HepG2 (cell line): ENCODE measurements at regions not wholly inside any gene's neighbourhood (a gene's known extent, or its start where the extent isn't known, plus 50 kb on each side); places are given as distances from the start of the nearest gene placed in this dataset.

Experiments used
- AHDC1 ChIP-seq: sonication (generic); formaldehyde crosslinking; IDR thresholded peaks from 2 replicates; pipeline ENCODE4 v1.5.1; 2020; ENCODE audit warnings: mild to moderate bottlenecking, missing genetic modification reagents, borderline replicate concordance
- ARID5B ChIP-seq: IDR thresholded peaks from 2 replicates; pipeline ENCODE4 v1.4.0; 2020; ENCODE audit warnings: mild to moderate bottlenecking, missing genetic modification reagents
- ATRX ChIP-seq: sonication (generic); formaldehyde crosslinking; IDR thresholded peaks from 2 replicates; pipeline ENCODE4 v1.4.0; 2020; ENCODE audit warnings: missing genetic modification reagents, borderline replicate concordance
- CTCF ChIP-seq: sonication (generic); formaldehyde crosslinking; IDR thresholded peaks from 2 replicates; pipeline ENCODE4 v1.5.0; 2020; ENCODE audit warnings: mild to moderate bottlenecking, missing genetic modification reagents, moderate library complexity
- HOXD1 ChIP-seq: sonication (generic); formaldehyde crosslinking; IDR thresholded peaks from 2 replicates; pipeline ENCODE4 v1.5.0; 2020; ENCODE audit warnings: missing genetic modification reagents
- NFKB2 ChIP-seq: sonication (generic); formaldehyde crosslinking; IDR thresholded peaks from 2 replicates; pipeline ENCODE4 v1.4.0; 2020; ENCODE audit warnings: missing genetic modification reagents, borderline replicate concordance
- POLR2A ChIP-seq, 2 experiments: IDR thresholded peaks; 2 replicates each; pipeline ENCODE4 v1.6.1; 2011; ENCODE audit warnings: low read depth in 2 of 2, low read length in 2 of 2, mild to moderate bottlenecking in 1 of 2, moderate library complexity in 1 of 2; ENCODE audit not compliant: insufficient read depth in 1 of 2
- SALL1 ChIP-seq: sonication (generic); formaldehyde crosslinking; IDR thresholded peaks from 2 replicates; pipeline ENCODE4 v1.8.0; 2022; ENCODE audit warnings: mild to moderate bottlenecking, missing genetic modification reagents
- ZBTB21 ChIP-seq: sonication (generic); formaldehyde crosslinking; IDR thresholded peaks from 2 replicates; pipeline ENCODE4 v1.4.0; 2020; ENCODE audit warnings: missing genetic modification reagents
- ZBTB3 ChIP-seq: sonication (generic); formaldehyde crosslinking; IDR thresholded peaks from 2 replicates; pipeline ENCODE4 v1.4.0; 2020; ENCODE audit warnings: low read depth, mild to moderate bottlenecking, moderate library complexity, missing genetic modification reagents, borderline replicate concordance
- ZMAT3 ChIP-seq: sonication (generic); formaldehyde crosslinking; conservative IDR thresholded peaks from 2 replicates; pipeline ENCODE4 v1.7.0; 2021; ENCODE audit warnings: missing genetic modification reagents
- ZNF225 ChIP-seq: sonication (generic); formaldehyde crosslinking; IDR thresholded peaks from 2 replicates; pipeline ENCODE4 v1.4.0; 2020; ENCODE audit warnings: mild to moderate bottlenecking, missing genetic modification reagents
- ZNF720 ChIP-seq: sonication (generic); formaldehyde crosslinking; IDR thresholded peaks from 2 replicates; pipeline ENCODE4 v1.4.0; 2020; ENCODE audit warnings: missing genetic modification reagents
- ZNF784 ChIP-seq: sonication (generic); formaldehyde crosslinking; IDR thresholded peaks from 2 replicates; pipeline ENCODE4 v1.5.1; 2020; ENCODE audit warnings: missing genetic modification reagents, mild to moderate bottlenecking, borderline replicate concordance

- TF ChIP-seq ARID5B (CRISPR knock-in tag) (peak; percentile 73), ZBTB21 (CRISPR knock-in tag) (no peak; the same call in 1 of the 2 replicates), ZNF225 (CRISPR knock-in tag) (no peak), HOXD1 (CRISPR knock-in tag) (no peak), ZBTB3 (CRISPR knock-in tag) (0 out of 2 replicates have a peak, but pooled peaks have one; percentile 53), ZNF784 (CRISPR knock-in tag) (no peak), CTCF (CRISPR knock-in tag) (no peak), ZMAT3 (peak; percentile 62; the same call in 1 of the 2 replicates), AHDC1 (peak; percentile 73; the same call in 1 of the 2 replicates), SALL1 (CRISPR knock-in tag) (peak; percentile 89), NFKB2 (CRISPR knock-in tag) (no peak), ATRX (CRISPR knock-in tag) (no peak), POLR2A (IDR thresholded peaks at IDR 0.05; ENCODE audit: insufficient read depth in 1 of 2, low read depth in 2 of 2, low read length in 2 of 2) (0 out of 4 replicates have a peak, but pooled peaks have one; percentile 22 to 29), ZNF720 (CRISPR knock-in tag) (no peak)
These were observed 62.8 kb upstream of the KIF26B start (continued) for GRCh38 chr1:245091818-245092637.
